SKM-1 treated with dmso at 0.1 percent for 144 hours (cell line): ENCODE measurements at regions not wholly inside any gene's neighbourhood (a gene's known extent, or its start where the extent isn't known, plus 50 kb on each side); places are given as distances from the start of the nearest gene placed in this dataset.
"Not testable (repeated sequence)": the region's sequence is repeated elsewhere in the genome, so short reads cannot be mapped to it uniquely, and the experiment has no call there.

ENCODE experiments used
- DNase-seq: peaks from one replicate; lab custom pipeline; 2025; ENCODE audit not compliant: unreplicated experiment; lab: John Stamatoyannopoulos, UW

- DNase-seq: no peak
Observed at GRCh38 chr10:62696798-62697197, 107.7 kb upstream of the ADO start.

- no peak for DNase-seq
Observed at GRCh38 chr10:62699148-62699547, 105.4 kb upstream of the ADO start.

GRCh38 chr10:62704121-62704520, 100.4 kb upstream of the ADO start:
- DNase-seq: not testable (repeated sequence)

GRCh38 chr10:62705789-62706188, 98.7 kb upstream of the ADO start:
- no peak for DNase-seq

GRCh38 chr10:62707810-62708209, 96.7 kb upstream of the ADO start:
- DNase-seq: no peak

GRCh38 chr10:62708569-62708968, 96.0 kb upstream of the ADO start:
- no peak for DNase-seq

- no peak for DNase-seq
Observed at GRCh38 chr10:62709200-62709599, 95.3 kb upstream of the ADO start.

GRCh38 chr10:62710182-62710581, 94.3 kb upstream of the ADO start:
- peak; percentile 63 for DNase-seq

- no peak for DNase-seq
Observed at GRCh38 chr10:62715383-62715782, 89.1 kb upstream of the ADO start.

- no peak for DNase-seq
Observed at GRCh38 chr10:62718585-62718984, 85.9 kb upstream of the ADO start.

- DNase-seq: no peak
Observed at GRCh38 chr10:62719061-62719460, 85.5 kb upstream of the ADO start.

GRCh38 chr10:62721687-62722086, 82.8 kb upstream of the ADO start:
- no peak for DNase-seq

GRCh38 chr10:62723375-62723774, 81.1 kb upstream of the ADO start:
- no peak for DNase-seq

- no peak for DNase-seq
Observed at GRCh38 chr10:62724465-62724864, 80.1 kb upstream of the ADO start.

GRCh38 chr10:62726142-62726541, 78.4 kb upstream of the ADO start:
- DNase-seq: no peak

GRCh38 chr10:62726638-62727037, 77.9 kb upstream of the ADO start:
- DNase-seq: no peak

GRCh38 chr10:62727934-62728333, 76.6 kb upstream of the ADO start:
- no peak for DNase-seq

- peak; percentile 15 for DNase-seq
Observed at GRCh38 chr10:62728479-62728878, 76.0 kb upstream of the ADO start.

- no peak for DNase-seq
Observed at GRCh38 chr10:62732841-62733653, 71.5 kb upstream of the ADO start.

GRCh38 chr10:62733654-62734293, 70.7 kb upstream of the ADO start:
- DNase-seq: no peak

GRCh38 chr10:62734781-62735463, 69.6 kb upstream of the ADO start:
- DNase-seq: no peak
